A549 (cell line): ENCODE measurements at regions not wholly inside any gene's neighbourhood (a gene's known extent, or its start where the extent isn't known, plus 50 kb on each side); places are given as distances from the start of the nearest gene placed in this dataset.

Experiments used
- ATAC-seq, 2 experiments: fragments of 200-7000 bp in 1 of 2; fragments of >200 bp in 1 of 2; cut with Nextera tagmentation in 1 of 2; cut with Tn5 transposase in 1 of 2; 3 replicates each; pipeline versions ENCODE4 v1.8.0 to v1.9.1; 2018 to 2020; ENCODE audit warnings: mild to moderate bottlenecking in 1 of 2, moderate library complexity in 1 of 2
- CTCF ChIA-PET: fragments of 300-600 bp; sonication (Branson Sonifier 250); formaldehyde crosslinking; extraction: SDS; loops from one replicate; lab custom pipeline; 2021; ENCODE audit warnings: antibody characterized with exemption, inconsistent platforms; lab: Yijun Ruan, JAX
- POLR2A ChIA-PET: fragments of 350-600 bp; formaldehyde crosslinking; extraction: SDS; loops from one replicate; lab custom pipeline; 2021; ENCODE audit warnings: antibody characterized with exemption, inconsistent platforms; lab: Yijun Ruan, JAX
- DNase-seq, 2 experiments: peaks; one replicate each; pipeline versions ENCODE4 v3.0.0 to v3.0.0-alpha.2; 2011 to 2016; ENCODE audit warnings: low read depth in 1 of 2, low spot score in 1 of 2
- FAIRE-seq: peaks from 2 replicates; lab custom pipeline; 2011; peaks lifted over from hg19 to GRCh38; lab: Jason Lieb, UNC
- H3K27ac ChIP-seq, 2 experiments: fragments of >200 bp; sonication (Bioruptor Twin); formaldehyde crosslinking; 3 replicates each; pipeline ENCODE4 v1.5.1; 2016 to 2017
- H3K4me1 ChIP-seq: fragments of >200 bp; sonication (Bioruptor Twin); formaldehyde crosslinking; 3 replicates; pipeline ENCODE4 v1.6.1; 2016
- H3K4me2 ChIP-seq: fragments of >200 bp; sonication (Bioruptor Twin); formaldehyde crosslinking; 3 replicates; pipeline ENCODE4 v1.6.1; 2016
- H3K4me3 ChIP-seq: fragments of >200 bp; sonication (Bioruptor Twin); formaldehyde crosslinking; 3 replicates; pipeline ENCODE4 v1.5.1; 2016
- H3K9me3 ChIP-seq: fragments of >200 bp; sonication (Bioruptor Twin); formaldehyde crosslinking; 3 replicates; pipeline ENCODE4 v1.6.1; 2016
- BHLHE40 ChIP-seq: IDR thresholded peaks from 2 replicates; pipeline ENCODE4 v1.6.1; 2012; ENCODE audit warnings: low read depth, low read length, inconsistent platforms
- CBX2 ChIP-seq: fragments of 200-600 bp; sonication (generic); IDR thresholded peaks from 2 replicates; pipeline ENCODE4 v1.6.1; 2016; ENCODE audit warnings: low read depth, mild to moderate bottlenecking, borderline replicate concordance
- CHD2 ChIP-seq: fragments of 150-350 bp; IDR thresholded peaks from 2 replicates; pipeline ENCODE4 v1.6.1; 2014; ENCODE audit warnings: low read length; ENCODE audit not compliant: partially characterized antibody
- CTCF ChIP-seq: fragments of >200 bp; sonication (Bioruptor Twin); formaldehyde crosslinking; IDR thresholded peaks from 3 replicates; pipeline ENCODE4 v1.5.1; 2016
- EP300 ChIP-seq, 2 experiments: fragments of >200 bp; sonication (Bioruptor Twin); formaldehyde crosslinking; IDR thresholded peaks; 2 replicates in 1 of 2; 3 replicates in 1 of 2; pipeline ENCODE4 v1.6.1; 2016 to 2017
- FOXS1 ChIP-seq: fragments of 250-450 bp; sonication (Bioruptor Pico); IDR thresholded peaks from 2 replicates; pipeline ENCODE4 v1.5.0; 2020; ENCODE audit warnings: mild to moderate bottlenecking, moderate library complexity
- GATA3 ChIP-seq: IDR thresholded peaks from 2 replicates; pipeline ENCODE4 v1.6.1; 2012; ENCODE audit warnings: borderline replicate concordance
- HDAC2 ChIP-seq: fragments of 200-600 bp; sonication (generic); IDR thresholded peaks from 2 replicates; pipeline ENCODE4 v1.6.1; 2016
- HES2 ChIP-seq: fragments of >200 bp; sonication (Bioruptor Twin); formaldehyde crosslinking; IDR thresholded peaks from 2 replicates; pipeline ENCODE4 v1.6.1; 2016
- HEYL ChIP-seq: fragments of 250-450 bp; sonication (Bioruptor Pico); IDR thresholded peaks from 2 replicates; pipeline ENCODE4 v1.8.0; 2021; ENCODE audit warnings: mild to moderate bottlenecking, moderate library complexity
- HMGXB4 ChIP-seq: fragments of 250-450 bp; sonication (Bioruptor Pico); IDR thresholded peaks from 2 replicates; pipeline ENCODE4 v1.5.0; 2021; ENCODE audit warnings: mild to moderate bottlenecking, moderate library complexity, borderline replicate concordance
- JUN ChIP-seq, 2 experiments: fragments of >200 bp; sonication (Bioruptor Twin); formaldehyde crosslinking; IDR thresholded peaks; 2 replicates in 1 of 2; 3 replicates in 1 of 2; pipeline ENCODE4 v1.6.1; 2016 to 2017
- KDM5A ChIP-seq: fragments of 200-600 bp; sonication (generic); IDR thresholded peaks from 2 replicates; pipeline ENCODE4 v1.6.1; 2016; ENCODE audit warnings: antibody characterized with exemption, mild to moderate bottlenecking
- MAZ ChIP-seq: fragments of 150-350 bp; IDR thresholded peaks from 2 replicates; pipeline ENCODE4 v1.6.1; 2014; ENCODE audit warnings: antibody characterized with exemption, low read depth, low read length, borderline replicate concordance
- MYC ChIP-seq: IDR thresholded peaks from 2 replicates; pipeline ENCODE4 v1.6.1; 2012; ENCODE audit warnings: mild to moderate bottlenecking, inconsistent platforms, low read length, improper control_type of control experiment, borderline replicate concordance
- NFE2L2 ChIP-seq: fragments of 150-350 bp; conservative IDR thresholded peaks from 2 replicates; pipeline ENCODE4 v1.6.1; 2014; ENCODE audit warnings: low read length
- NR3C1 ChIP-seq: fragments of >200 bp; sonication (Bioruptor Twin); formaldehyde crosslinking; IDR thresholded peaks from 3 replicates; pipeline ENCODE4 v1.6.1; 2017
- PBX3 ChIP-seq: IDR thresholded peaks from 2 replicates; pipeline ENCODE4 v1.6.1; 2012
- POLR2AphosphoS2 ChIP-seq: conservative IDR thresholded peaks from 2 replicates; pipeline ENCODE4 v1.6.1; 2012; ENCODE audit warnings: low read length, improper control_type of control experiment, inconsistent platforms
- RAD21 ChIP-seq, 2 experiments: fragments of >200 bp in 1 of 2; sonication (Bioruptor Twin) in 1 of 2; formaldehyde crosslinking in 1 of 2; IDR thresholded peaks in 1 of 2; conservative IDR thresholded peaks in 1 of 2; 2 replicates in 1 of 2; 3 replicates in 1 of 2; pipeline ENCODE4 v1.6.1; 2012 to 2018; ENCODE audit warnings: inconsistent platforms in 1 of 2
- SMC3 ChIP-seq: fragments of >200 bp; sonication (Bioruptor Twin); formaldehyde crosslinking; IDR thresholded peaks from 3 replicates; pipeline ENCODE4 v1.6.1; 2018; ENCODE audit warnings: inconsistent platforms
- TP53 ChIP-seq: fragments of 250-450 bp; sonication (Bioruptor Pico); IDR thresholded peaks from 2 replicates; pipeline ENCODE4 v1.5.0; 2021; ENCODE audit warnings: mild to moderate bottlenecking, moderate library complexity
- USF2 ChIP-seq: fragments of 450-650 bp; IDR thresholded peaks from 2 replicates; pipeline ENCODE4 v1.6.1; 2014; ENCODE audit warnings: antibody characterized with exemption
- ZSCAN20 ChIP-seq: fragments of 250-450 bp; sonication (Bioruptor Pico); IDR thresholded peaks from 2 replicates; pipeline ENCODE4 v1.8.0; 2022; ENCODE audit warnings: mild to moderate bottlenecking, moderate library complexity
- WGBS: methylation state at CpG from one replicate; pipeline ENCODE4 v1.1.6; 2017; ENCODE audit errors: missing lambda C conversion rate; 5-methylcytosine and 5-hydroxymethylcytosine counted together

- ATAC-seq: no peak
- Histone ChIP-seq H3K4me2 (no peak overlapping the region), H3K9me3 (no peaks in the 10 kb centered on the region), H3K27ac (no peak overlapping the region), H3K4me1 (no peaks in the 10 kb centered on the region), H3K4me3 (no peak overlapping the region)
- no peak for DNase-seq
- no peak for FAIRE-seq
- CTCF ChIA-PET: no interaction called here
- TF ChIP-seq USF2: no peak
- no peak for TF ChIP-seq SMC3
- TF ChIP-seq HES2: no peak
- TF ChIP-seq ZSCAN20: no peak
- TF ChIP-seq GATA3: no peak
- no peak for TF ChIP-seq JUN (IDR thresholded peaks at IDR 0.05)
- TF ChIP-seq HMGXB4: no peak
- TF ChIP-seq HDAC2: no peak
- 38% methylated on average over 4 of the region's 4 CpGs for WGBS
- POLR2A ChIA-PET: no interaction called here
Observed at GRCh38 chr1:83796409-83796808, 202.5 kb downstream of the TTLL7 start.

- no peak overlapping the region for H3K4me2 ChIP-seq
- DNase-seq (no peak), ATAC-seq (no peak), FAIRE-seq (no peak)
- ChIA-PET POLR2A (interaction anchor here (0.5 kb wide), 1 partner anchor 66 kb away, joined by 4 read pairs; no protein-coding TSS in a partner anchor), CTCF (no interaction called here)
- no peaks in the 10 kb centered on the region for H3K4me1 ChIP-seq
- no peak for TF ChIP-seq EP300 (IDR thresholded peaks at IDR 0.05)
- TF ChIP-seq HDAC2: no peak
- no peak for TF ChIP-seq BHLHE40
- no peak for TF ChIP-seq NFE2L2
- no peak for TF ChIP-seq NR3C1
- TF ChIP-seq CBX2: no peak
- TF ChIP-seq HEYL (CRISPR knock-in tag): no peak
- TF ChIP-seq TP53 (CRISPR knock-in tag): no peak
- no peak for TF ChIP-seq CHD2
- no peak for TF ChIP-seq MYC
- TF ChIP-seq CTCF: no peak
- no peak for TF ChIP-seq HMGXB4
- no peak overlapping the region for H3K4me3 ChIP-seq
- H3K9me3 ChIP-seq: no peaks in the 10 kb centered on the region
- 0% methylated on average over 2 of the region's 2 CpGs for WGBS
- no peak overlapping the region for H3K27ac ChIP-seq
Observed at GRCh38 chr1:83794384-83794783, 204.5 kb downstream of the TTLL7 start.

GRCh38 chr1:83791821-83792437 lies 207.0 kb downstream of the TTLL7 start:
- Histone ChIP-seq H3K4me3 (no peak overlapping the region), H3K27ac (no peak overlapping the region), H3K4me2 (no peak overlapping the region), H3K4me1 (no peaks in the 10 kb centered on the region), H3K9me3 (no peaks in the 10 kb centered on the region)
- WGBS: 12% methylated on average over 3 of the region's 3 CpGs
- ChIA-PET CTCF (interaction anchor here (1.7 kb wide), 1 partner anchor 11 kb away, joined by 4 read pairs; no protein-coding TSS in a partner anchor), POLR2A (no interaction called here)
- ATAC-seq (no peak), FAIRE-seq (no peak), DNase-seq (no peak)
- TF ChIP-seq BHLHE40: no peak
- no peak for TF ChIP-seq CTCF
- TF ChIP-seq FOXS1: no peak
- TF ChIP-seq MAZ: no peak
- TF ChIP-seq CHD2: no peak
- no peak for TF ChIP-seq JUN (IDR thresholded peaks at IDR 0.05)
- no peak for TF ChIP-seq HEYL (CRISPR knock-in tag)
- TF ChIP-seq POLR2AphosphoS2: no peak
- TF ChIP-seq PBX3: no peak
- TF ChIP-seq KDM5A: no peak
- no peak for TF ChIP-seq RAD21 (conservative IDR thresholded peaks at IDR 0.05 in 1 of 2, IDR thresholded peaks at IDR 0.05 in 1 of 2)
